Common myeloid progenitor, CD34-positive (primary cell): ENCODE measurements at regions not wholly inside any gene's neighbourhood (a gene's known extent, or its start where the extent isn't known, plus 50 kb on each side); places are given as distances from the start of the nearest gene placed in this dataset.

ENCODE experiments used
- CTCF ChIA-PET: fragments of 350-600 bp; sonication (Branson Sonifier 250); formaldehyde crosslinking; loops from one replicate; lab custom pipeline; 2021; ENCODE audit warnings: antibody characterized with exemption; lab: Charles Lee
- POLR2A ChIA-PET: fragments of 350-600 bp; sonication (Branson Sonifier 250); formaldehyde crosslinking; loops from one replicate; lab custom pipeline; 2021; ENCODE audit warnings: antibody characterized with exemption; lab: Charles Lee
- DNase-seq, 3 donors: peaks; one replicate each; pipeline versions ENCODE4 v3.0.0 to v3.0.0-alpha.2; 2013
- H3K27ac ChIP-seq, 2 experiments: 1 replicate in 1 of 2; 2 replicates in 1 of 2; pipeline ENCODE4 v1.7.0; 2013; ENCODE audit warnings: inconsistent platforms in 2 of 2, low read length in 2 of 2, mild to moderate bottlenecking in 2 of 2, low read depth in 1 of 2, moderate library complexity in 1 of 2; ENCODE audit not compliant: severe bottlenecking in 2 of 2, insufficient read depth in 1 of 2, poor library complexity in 1 of 2
- H3K27me3 ChIP-seq, 5 experiments: replicated peaks in 2 of 5; 1 replicate in 3 of 5; 2 replicates in 2 of 5; pipeline versions ENCODE4 v1.6.1 to v1.7.0; 2013; ENCODE audit warnings: low read length in 4 of 5, mild to moderate bottlenecking in 2 of 5, moderate library complexity in 2 of 5, inconsistent platforms in 1 of 5; ENCODE audit not compliant: insufficient read depth in 5 of 5, control insufficient read depth in 4 of 5
- H3K36me3 ChIP-seq, 4 experiments: 1 replicate in 2 of 4; 2 replicates in 2 of 4; pipeline versions ENCODE4 v1.6.1 to v1.7.0; 2013; ENCODE audit warnings: low read length in 3 of 4, control low read depth in 1 of 4, mild to moderate bottlenecking in 1 of 4; ENCODE audit not compliant: control insufficient read depth in 4 of 4, insufficient read depth in 4 of 4
- H3K4me1 ChIP-seq, 4 experiments: 1 replicate in 3 of 4; 2 replicates in 1 of 4; pipeline versions ENCODE4 v1.6.1 to v1.7.1; 2013; ENCODE audit warnings: low read length in 3 of 4, mild to moderate bottlenecking in 3 of 4, control low read depth in 1 of 4, inconsistent platforms in 1 of 4, moderate library complexity in 1 of 4; ENCODE audit not compliant: control insufficient read depth in 4 of 4, insufficient read depth in 4 of 4; ENCODE audit errors: control extremely low read depth in 1 of 4
- H3K4me3 ChIP-seq, 7 experiments: 1 replicate in 4 of 7; 2 replicates in 3 of 7; pipeline versions ENCODE4 v1.5.1 to v1.7.0; 2013; ENCODE audit warnings: mild to moderate bottlenecking in 7 of 7, low read length in 6 of 7, moderate library complexity in 6 of 7, inconsistent platforms in 2 of 7, low read depth in 2 of 7, control low read depth in 1 of 7; ENCODE audit not compliant: insufficient read depth in 4 of 7, control insufficient read depth in 1 of 7; ENCODE audit errors: extremely low read depth in 1 of 7
- H3K9me3 ChIP-seq, 5 experiments: 1 replicate in 4 of 5; 2 replicates in 1 of 5; pipeline versions ENCODE4 v1.6.1 to v1.7.1; 2013; ENCODE audit warnings: low read length in 4 of 5, mild to moderate bottlenecking in 2 of 5, inconsistent platforms in 1 of 5, low read depth in 1 of 5, moderate library complexity in 1 of 5; ENCODE audit not compliant: control insufficient read depth in 4 of 5, insufficient read depth in 2 of 5; ENCODE audit errors: control extremely low read depth in 1 of 5
- WGBS: methylation state at CpG from one replicate; pipeline ENCODE4 v1.1.5; 2013; ENCODE audit not compliant: insufficient coverage; 5-methylcytosine and 5-hydroxymethylcytosine counted together

GRCh38 chr13:108360139-108360538 lies 90.6 kb downstream of the TNFSF13B start:
- Histone ChIP-seq H3K27me3 (no peaks in the 10 kb centered on the region), H3K4me3 (no peak overlapping the region), H3K9me3 (no peaks in the 10 kb centered on the region), H3K27ac (no peak overlapping the region), H3K36me3 (no peaks in the 10 kb centered on the region), H3K4me1 (no peaks in the 10 kb centered on the region)
- ChIA-PET POLR2A (no interaction called here), CTCF (interaction anchor here (1.4 kb wide), 1 partner anchor 10 kb away, joined by 6 read pairs; no protein-coding TSS in a partner anchor)
- DNase-seq = peak in 2 of 3 donors; percentile 10 to 25
- WGBS = 100% methylated on average over 1 of the region's 2 CpGs

- H3K36me3 ChIP-seq = no peaks in the 10 kb centered on the region
- no peak overlapping the region for H3K4me3 ChIP-seq
- H3K27ac ChIP-seq = no peak overlapping the region
- CTCF ChIA-PET = interaction anchor here (0.9 kb wide), 1 partner anchor 9 kb away, joined by 3 read pairs; no protein-coding TSS in a partner anchor
- 85% methylated on average over 7 of the region's 9 CpGs for WGBS
- DNase-seq = no peak
- H3K27me3 ChIP-seq = no peaks in the 10 kb centered on the region
- H3K4me1 ChIP-seq = no peaks in the 10 kb centered on the region
- no peaks in the 10 kb centered on the region for H3K9me3 ChIP-seq
- POLR2A ChIA-PET = no interaction called here
Observed at GRCh38 chr13:108361769-108362168, 92.3 kb downstream of the TNFSF13B start.

GRCh38 chr13:108363666-108364065 lies 94.1 kb downstream of the TNFSF13B start:
- Histone ChIP-seq H3K36me3 (no peaks in the 10 kb centered on the region), H3K9me3 (no peaks in the 10 kb centered on the region), H3K4me1 (peaks cover 0 to 3% (median 0%) of the 10 kb centered on the region in 4 experiments), H3K4me3 (no peak overlapping the region), H3K27ac (no peak overlapping the region), H3K27me3 (no peaks in the 10 kb centered on the region)
- no peak for DNase-seq
- CTCF ChIA-PET = no interaction called here
- POLR2A ChIA-PET = no interaction called here
- 98% methylated on average over 4 of the region's 5 CpGs for WGBS

- CTCF ChIA-PET = no interaction called here
- no peak for DNase-seq
Observed at GRCh38 chr13:108365255-108365654, 95.7 kb downstream of the TNFSF13B start.

GRCh38 chr13:108368250-108368905 lies 98.9 kb downstream of the TNFSF13B start:
- Histone ChIP-seq H3K36me3 (no peaks in the 10 kb centered on the region), H3K9me3 (peaks cover 0 to 1% (median 0%) of the 10 kb centered on the region in 5 experiments), H3K4me3 (peak overlapping the region in 1 of 7 experiments; percentile 31), H3K27ac (no peak overlapping the region), H3K27me3 (no peaks in the 10 kb centered on the region), H3K4me1 (peaks cover 0 to 3% (median 0%) of the 10 kb centered on the region in 4 experiments)
- CTCF ChIA-PET = interaction anchor here (0.6 kb wide), 1 partner anchor 315 kb away, joined by 3 read pairs; no protein-coding TSS in a partner anchor
- POLR2A ChIA-PET = no interaction called here
- 75% methylated on average over 1 of the region's 3 CpGs for WGBS
- DNase-seq = peak in 2 of 3 donors; percentile 30 to 31

More at GRCh38 chr13:108365255-108365654, 95.7 kb downstream of the TNFSF13B start:
- 80% methylated on average over 1 of the region's 4 CpGs for WGBS
- POLR2A ChIA-PET = no interaction called here
- Histone ChIP-seq H3K4me1 (peaks cover 0 to 3% (median 0%) of the 10 kb centered on the region in 4 experiments), H3K27ac (no peak overlapping the region), H3K36me3 (no peaks in the 10 kb centered on the region), H3K9me3 (no peaks in the 10 kb centered on the region), H3K4me3 (no peak overlapping the region), H3K27me3 (no peaks in the 10 kb centered on the region)

GRCh38 chr13:108369412-108369811 lies 99.9 kb downstream of the TNFSF13B start:
- peaks cover 0 to 3% (median 0%) of the 10 kb centered on the region in 4 experiments for H3K4me1 ChIP-seq
- no peaks in the 10 kb centered on the region for H3K27me3 ChIP-seq
- H3K4me3 ChIP-seq = no peak overlapping the region
- ChIA-PET POLR2A (no interaction called here), CTCF (no interaction called here)
- peaks cover 0 to 1% (median 0%) of the 10 kb centered on the region in 5 experiments for H3K9me3 ChIP-seq
- H3K36me3 ChIP-seq = no peaks in the 10 kb centered on the region
- DNase-seq = no peak
- H3K27ac ChIP-seq = no peak overlapping the region

- Histone ChIP-seq H3K9me3 (peaks cover 0 to 1% (median 0%) of the 10 kb centered on the region in 5 experiments), H3K27me3 (no peaks in the 10 kb centered on the region), H3K4me1 (no peaks in the 10 kb centered on the region), H3K27ac (no peak overlapping the region), H3K4me3 (no peak overlapping the region), H3K36me3 (no peaks in the 10 kb centered on the region)
- ChIA-PET POLR2A (no interaction called here), CTCF (no interaction called here)
- DNase-seq = no peak
- 100% methylated on average over 1 of the region's 2 CpGs for WGBS
Observed at GRCh38 chr13:108375034-108375433, 105.5 kb downstream of the TNFSF13B start.
